ENCODE measurements at regions not wholly inside any gene's neighbourhood (a gene's known extent, or its start where the extent isn't known, plus 50 kb on each side); places are given as distances from the start of the nearest gene placed in this dataset.

DNA sequence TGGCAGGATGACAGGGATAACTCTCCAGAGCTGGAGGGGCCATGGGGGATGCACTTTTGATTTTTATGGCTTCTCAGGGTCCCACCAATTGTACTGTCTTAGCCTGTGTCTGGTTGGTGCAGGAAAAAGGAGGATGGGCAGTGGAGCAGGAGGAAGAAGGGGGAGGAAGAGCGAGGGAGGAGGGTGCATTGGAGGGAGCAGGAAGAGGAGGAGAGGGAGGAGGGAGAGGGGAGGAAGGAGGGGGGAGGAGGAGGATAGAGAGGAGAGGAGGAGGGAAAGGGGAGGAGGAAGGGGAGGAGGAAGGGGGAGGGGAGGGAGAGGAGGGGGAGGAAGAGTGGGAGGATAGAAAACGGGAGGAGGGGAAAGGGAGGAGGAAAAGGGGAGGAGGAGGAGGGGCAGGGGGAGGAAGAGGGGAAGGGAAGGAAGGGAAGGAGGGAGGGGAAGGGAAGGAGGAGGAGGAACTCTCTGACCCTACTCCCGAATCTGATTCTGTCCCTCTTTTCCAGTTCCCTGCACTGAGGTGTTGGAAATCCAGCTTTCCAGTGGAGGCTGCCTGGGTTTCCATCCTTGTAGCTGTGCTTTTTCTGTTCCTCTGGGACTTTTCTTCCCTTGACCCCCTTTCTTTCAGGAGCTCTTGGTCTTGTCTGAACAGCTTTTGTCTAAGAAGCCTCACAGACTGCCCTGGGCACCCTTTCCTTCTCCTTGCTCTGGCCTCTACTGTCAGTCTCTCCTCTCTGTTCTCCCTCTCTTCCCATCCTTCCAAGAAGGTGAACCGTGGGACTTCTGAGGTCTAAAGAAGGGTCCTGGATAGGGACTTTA lies 149.4 kb downstream of the DHX35 start:
- no peaks in the 10 kb centered on the region for H3K4me1 ChIP-seq (ENCODE audit: insufficient read depth, low read length)

DNA sequence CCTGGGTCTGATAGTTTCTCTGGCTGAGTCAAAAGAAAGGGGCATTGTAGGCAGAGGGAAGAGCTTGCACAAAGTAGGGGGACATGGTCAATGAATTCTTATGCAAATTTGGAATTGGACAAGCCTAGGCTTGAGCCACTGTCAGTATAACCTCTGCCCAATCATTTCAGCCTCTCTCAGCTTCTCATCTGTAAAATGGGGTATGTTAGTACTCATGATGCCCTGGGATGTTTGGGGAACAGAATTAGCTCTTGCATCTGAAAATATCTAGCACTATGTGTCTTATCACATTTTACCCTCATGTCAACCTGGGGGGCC lies 148.6 kb downstream of the DHX35 start:
- H3K4me3 ChIP-seq (ENCODE audit: low read length) = no peak overlapping the region
- H3K4me1 ChIP-seq (ENCODE audit: insufficient read depth, low read length) = no peaks in the 10 kb centered on the region
- H3K9me3 ChIP-seq (ENCODE audit: low read depth, low read length) = no peaks in the 10 kb centered on the region
- H3K27me3 ChIP-seq (ENCODE audit: insufficient read depth, low read length) = peaks cover 5% of the 10 kb centered on the region

More for the DNA sequence above, 149.4 kb downstream of the DHX35 start:
- Histone ChIP-seq H3K9me3 (ENCODE audit: low read depth, low read length) (no peaks in the 10 kb centered on the region), H3K27me3 (ENCODE audit: insufficient read depth, low read length) (peaks cover 5% of the 10 kb centered on the region), H3K4me3 (ENCODE audit: low read length) (no peak overlapping the region)

DNA sequence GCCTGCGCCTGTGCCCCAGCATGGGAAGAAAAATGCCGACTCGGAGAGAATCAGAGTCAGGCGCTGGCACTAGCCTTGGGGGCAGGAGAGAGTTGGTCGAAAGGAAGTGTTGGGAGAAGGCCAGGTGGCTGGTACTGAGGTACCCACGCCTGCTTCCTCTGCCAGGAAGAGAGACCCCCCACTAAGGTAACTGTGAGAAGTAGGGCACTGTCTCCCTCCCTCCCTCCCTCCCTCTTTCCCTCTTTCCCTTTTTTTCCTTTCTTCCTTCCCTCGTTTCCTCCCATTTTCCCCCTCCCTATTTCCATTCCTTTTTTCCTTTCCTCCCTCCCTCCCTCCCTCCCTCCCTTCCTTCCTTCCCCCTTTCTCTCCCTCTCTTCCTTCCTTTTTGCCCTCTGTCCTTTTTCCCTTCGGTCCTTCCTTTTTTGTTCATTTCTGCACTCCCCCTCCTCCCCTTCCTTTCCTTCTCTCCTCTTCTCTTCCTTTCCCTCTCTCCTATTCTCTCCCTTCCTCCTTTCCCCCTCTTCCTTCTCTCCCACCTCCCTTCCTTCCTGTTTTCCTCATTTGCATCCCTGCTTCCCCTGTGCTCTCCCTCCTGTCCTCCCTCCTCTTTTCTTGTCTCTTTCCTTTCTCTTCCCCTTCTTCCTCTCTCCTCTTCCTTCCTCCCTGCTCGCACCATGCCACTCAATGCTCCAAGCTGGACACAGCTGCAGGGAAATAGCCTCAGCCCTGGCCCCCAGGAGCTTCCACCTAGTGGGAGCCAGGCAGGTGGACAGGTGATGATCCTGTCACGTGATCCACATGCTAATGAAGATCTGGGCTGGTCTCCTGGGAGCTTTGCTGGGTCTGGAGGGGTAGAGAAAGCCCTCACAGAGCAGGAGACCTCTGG lies 148.0 kb downstream of the DHX35 start:
- Histone ChIP-seq H3K4me3 (ENCODE audit: low read length) (no peak overlapping the region), H3K4me1 (ENCODE audit: insufficient read depth, low read length) (no peaks in the 10 kb centered on the region), H3K9me3 (ENCODE audit: low read depth, low read length) (no peaks in the 10 kb centered on the region), H3K27me3 (ENCODE audit: insufficient read depth, low read length) (peaks cover 5% of the 10 kb centered on the region)

DNA sequence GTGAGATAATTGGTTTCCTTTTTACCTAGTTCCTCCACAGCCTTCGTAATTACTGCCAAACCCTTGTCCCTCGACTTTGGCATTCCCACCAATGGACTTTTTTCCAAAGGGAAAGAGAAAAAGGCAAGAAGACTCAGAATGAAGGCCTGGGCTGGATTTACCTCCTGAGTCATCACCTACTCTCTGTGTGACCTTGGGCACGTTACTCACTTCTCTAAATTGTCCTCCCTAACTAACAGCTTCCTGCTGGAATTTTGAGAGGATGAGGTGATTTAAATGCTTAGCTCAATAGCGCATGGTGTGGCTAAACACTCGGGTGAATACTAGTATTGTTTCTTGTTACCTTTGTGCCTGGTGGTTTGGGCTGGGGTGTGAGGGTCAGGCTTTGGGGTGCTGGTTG lies 146.6 kb downstream of the DHX35 start:
- Histone ChIP-seq H3K27me3 (ENCODE audit: insufficient read depth, low read length) (peaks cover 5% of the 10 kb centered on the region), H3K9me3 (ENCODE audit: low read depth, low read length) (no peaks in the 10 kb centered on the region), H3K4me3 (ENCODE audit: low read length) (no peak overlapping the region), H3K4me1 (ENCODE audit: insufficient read depth, low read length) (no peaks in the 10 kb centered on the region)

DNA sequence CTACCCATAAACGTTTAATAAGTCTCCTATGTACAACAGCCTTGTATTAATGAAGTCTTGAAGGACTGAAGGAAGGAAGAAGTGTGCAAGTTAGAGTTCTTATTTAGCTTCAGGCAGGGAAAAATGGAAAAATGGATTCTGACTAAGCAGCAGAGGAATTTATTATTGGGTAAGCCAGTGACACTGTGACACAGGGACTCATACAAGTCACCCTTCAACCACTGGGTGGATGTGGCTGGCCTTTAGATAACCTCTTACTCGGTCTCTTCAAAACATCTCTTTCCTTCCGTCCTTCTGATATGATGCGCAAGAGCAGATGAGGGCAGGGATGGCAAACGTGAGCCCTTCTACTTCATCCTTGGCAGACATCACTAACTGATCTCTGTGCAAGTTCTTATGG lies 145.6 kb downstream of the DHX35 start:
- Histone ChIP-seq H3K27me3 (ENCODE audit: insufficient read depth, low read length) (no peaks in the 10 kb centered on the region), H3K4me1 (ENCODE audit: insufficient read depth, low read length) (no peaks in the 10 kb centered on the region), H3K4me3 (ENCODE audit: low read length) (no peak overlapping the region), H3K9me3 (ENCODE audit: low read depth, low read length) (no peaks in the 10 kb centered on the region)

DNA sequence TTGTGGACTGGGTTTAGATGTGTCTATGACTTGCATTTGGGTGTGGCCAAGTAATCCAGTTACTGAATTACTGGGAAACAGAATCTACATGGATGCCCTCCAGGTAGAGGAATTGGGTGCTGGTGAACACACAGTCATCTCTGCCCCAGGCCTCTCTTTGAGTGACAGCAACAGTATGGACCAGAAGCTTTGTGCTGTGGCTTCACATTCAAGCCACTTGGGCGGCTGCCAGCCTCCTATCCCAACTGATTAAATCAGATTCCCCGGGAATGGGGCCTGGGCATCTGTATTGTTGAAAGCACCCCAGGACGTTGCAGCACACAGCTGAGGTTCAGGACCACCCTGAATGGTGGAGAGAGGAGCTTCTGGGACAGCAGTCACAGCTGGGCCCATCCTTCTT lies 144.6 kb downstream of the DHX35 start:
- no peaks in the 10 kb centered on the region for H3K4me1 ChIP-seq (ENCODE audit: insufficient read depth, low read length)
- H3K4me3 ChIP-seq (ENCODE audit: low read length) = no peak overlapping the region
- H3K27me3 ChIP-seq (ENCODE audit: insufficient read depth, low read length) = no peaks in the 10 kb centered on the region
- no peaks in the 10 kb centered on the region for H3K9me3 ChIP-seq (ENCODE audit: low read depth, low read length)

DNA sequence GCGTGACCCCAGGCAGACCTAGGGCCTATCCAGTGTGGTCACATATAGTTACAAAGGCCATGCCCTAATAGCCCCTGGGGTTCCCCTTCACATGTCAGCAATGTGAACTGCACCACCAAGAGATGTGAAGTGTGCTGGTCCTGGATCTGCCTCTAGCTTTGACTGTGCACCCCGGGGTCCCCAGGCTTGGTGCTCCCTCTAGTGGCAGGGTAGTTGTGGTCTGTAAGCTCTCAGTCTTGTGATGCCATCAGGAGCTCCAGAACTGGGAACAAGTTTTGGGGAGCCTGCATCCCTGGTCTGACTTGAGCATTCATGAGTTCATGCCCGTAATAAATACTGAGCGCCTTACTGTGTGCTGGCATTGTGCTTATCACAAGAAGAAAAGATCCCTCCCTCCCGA lies 143.4 kb downstream of the DHX35 start:
- Histone ChIP-seq H3K4me1 (ENCODE audit: insufficient read depth, low read length) (no peaks in the 10 kb centered on the region), H3K4me3 (ENCODE audit: low read length) (no peak overlapping the region), H3K9me3 (ENCODE audit: low read depth, low read length) (no peaks in the 10 kb centered on the region), H3K27me3 (ENCODE audit: insufficient read depth, low read length) (no peaks in the 10 kb centered on the region)

DNA sequence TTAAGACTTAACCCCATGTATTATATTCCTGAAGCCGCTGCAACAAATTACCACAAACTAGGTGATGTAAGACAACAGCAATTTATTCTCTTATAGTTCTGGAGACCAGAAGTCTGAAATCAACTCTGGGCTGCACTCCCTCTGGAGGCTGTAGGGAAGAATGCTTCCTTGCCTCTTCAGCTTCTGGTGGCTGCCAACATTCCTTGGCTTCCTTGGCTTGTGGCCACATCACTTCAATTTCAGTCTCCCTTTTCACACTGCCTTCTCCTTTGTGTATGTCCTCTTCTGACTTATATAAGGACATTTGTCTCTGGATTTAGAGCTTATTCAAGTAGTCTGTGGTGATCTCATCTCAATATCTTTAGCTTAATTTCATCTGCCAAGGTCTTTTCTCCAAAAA lies 141.6 kb downstream of the DHX35 start:
- H3K4me3 ChIP-seq (ENCODE audit: low read length) = no peak overlapping the region
- H3K9me3 ChIP-seq (ENCODE audit: low read depth, low read length) = no peaks in the 10 kb centered on the region
- no peaks in the 10 kb centered on the region for H3K27me3 ChIP-seq (ENCODE audit: insufficient read depth, low read length)
- H3K4me1 ChIP-seq (ENCODE audit: insufficient read depth, low read length) = no peaks in the 10 kb centered on the region

DNA sequence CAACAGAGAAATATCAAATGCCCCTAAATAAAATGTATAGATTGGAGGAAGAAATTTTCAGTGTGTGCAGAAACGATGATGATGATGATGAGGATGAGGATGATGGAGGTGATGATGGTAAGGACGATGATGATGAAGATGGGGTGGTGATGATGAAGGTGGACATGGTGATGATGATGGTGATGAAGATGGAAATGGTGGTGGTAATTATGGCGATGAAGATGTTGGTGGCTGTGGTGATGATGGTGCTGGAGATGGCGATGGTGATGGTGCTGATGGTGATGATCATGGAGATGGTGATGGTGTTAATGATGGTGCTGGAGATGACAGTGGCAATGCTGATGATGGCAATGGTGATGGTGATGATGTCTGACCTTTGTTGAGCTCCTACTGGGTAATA lies 141.2 kb downstream of the DHX35 start:
- no peaks in the 10 kb centered on the region for H3K4me1 ChIP-seq (ENCODE audit: insufficient read depth, low read length)
- no peaks in the 10 kb centered on the region for H3K9me3 ChIP-seq (ENCODE audit: low read depth, low read length)
- H3K4me3 ChIP-seq (ENCODE audit: low read length) = no peak overlapping the region
- no peaks in the 10 kb centered on the region for H3K27me3 ChIP-seq (ENCODE audit: insufficient read depth, low read length)

DNA sequence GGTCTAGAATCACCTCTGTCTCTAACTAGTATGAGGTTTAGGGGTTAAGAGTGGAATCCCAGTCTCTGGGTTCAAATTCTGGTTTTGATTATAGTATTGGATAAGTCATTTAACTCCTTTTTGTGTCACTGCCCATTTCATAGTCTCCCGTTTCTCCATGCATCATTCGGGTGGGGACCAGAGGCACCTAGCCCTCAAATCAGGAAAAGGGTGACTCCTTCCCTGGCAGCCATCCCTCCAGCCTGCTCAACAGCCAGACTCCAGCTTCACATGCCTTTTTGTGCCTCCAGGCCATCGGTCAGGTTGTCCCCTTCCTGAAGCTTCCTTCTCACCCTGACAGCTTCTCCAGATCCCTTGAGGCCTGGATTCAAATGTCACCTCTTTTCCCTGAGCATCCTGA lies 139.8 kb downstream of the DHX35 start:
- H3K4me1 ChIP-seq (ENCODE audit: insufficient read depth, low read length) = no peaks in the 10 kb centered on the region
- no peaks in the 10 kb centered on the region for H3K27me3 ChIP-seq (ENCODE audit: insufficient read depth, low read length)
- H3K4me3 ChIP-seq (ENCODE audit: low read length) = no peak overlapping the region
- H3K9me3 ChIP-seq (ENCODE audit: low read depth, low read length) = no peaks in the 10 kb centered on the region

DNA sequence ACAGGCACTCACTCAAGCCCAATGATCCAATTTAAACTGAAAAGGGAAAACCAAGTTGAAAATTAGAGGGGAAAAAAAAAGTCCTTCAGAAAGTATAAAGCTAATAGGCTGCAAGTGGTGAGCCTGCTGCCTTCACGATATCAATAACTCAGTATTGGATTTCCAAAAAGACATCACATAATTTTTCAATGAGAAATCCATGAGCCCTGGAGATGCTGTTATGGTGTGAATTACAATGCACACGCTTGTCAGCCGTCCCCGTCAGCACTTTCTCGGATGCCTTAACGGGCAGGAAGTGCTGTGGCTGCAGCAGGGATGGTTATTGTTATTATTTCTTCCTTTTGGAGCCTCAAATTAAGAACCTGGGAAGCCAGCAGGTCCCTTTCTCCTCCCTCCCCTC lies 138.5 kb downstream of the DHX35 start:
- H3K4me1 ChIP-seq (ENCODE audit: insufficient read depth, low read length) = no peaks in the 10 kb centered on the region
- no peaks in the 10 kb centered on the region for H3K9me3 ChIP-seq (ENCODE audit: low read depth, low read length)

DNA sequence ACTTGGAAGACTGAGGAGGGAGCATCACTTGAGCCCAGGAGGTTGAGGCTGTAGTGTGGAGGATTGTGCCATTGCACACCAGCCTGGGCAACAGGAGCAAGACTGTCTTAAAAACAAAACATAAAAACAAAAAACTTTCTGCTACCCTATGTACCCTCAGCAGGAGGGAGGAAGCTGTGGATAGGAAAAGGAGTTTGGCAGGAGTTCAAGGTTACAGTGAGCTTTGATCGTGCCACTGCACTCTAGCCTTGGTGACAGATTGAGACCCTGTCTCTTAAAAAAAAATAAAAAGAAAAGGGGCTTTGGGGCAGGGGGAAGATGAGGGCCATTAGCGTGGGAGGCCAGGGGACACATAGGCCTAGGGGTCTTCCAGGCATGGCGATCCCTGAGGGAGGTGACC lies 135.7 kb downstream of the DHX35 start:
- Histone ChIP-seq H3K4me1 (ENCODE audit: insufficient read depth, low read length) (no peaks in the 10 kb centered on the region), H3K27me3 (ENCODE audit: insufficient read depth, low read length) (no peaks in the 10 kb centered on the region), H3K9me3 (ENCODE audit: low read depth, low read length) (no peaks in the 10 kb centered on the region), H3K4me3 (ENCODE audit: low read length) (no peak overlapping the region)

More for the DNA sequence above, 138.5 kb downstream of the DHX35 start:
- no peak overlapping the region for H3K4me3 ChIP-seq (ENCODE audit: low read length)
- H3K27me3 ChIP-seq (ENCODE audit: insufficient read depth, low read length) = no peaks in the 10 kb centered on the region

DNA sequence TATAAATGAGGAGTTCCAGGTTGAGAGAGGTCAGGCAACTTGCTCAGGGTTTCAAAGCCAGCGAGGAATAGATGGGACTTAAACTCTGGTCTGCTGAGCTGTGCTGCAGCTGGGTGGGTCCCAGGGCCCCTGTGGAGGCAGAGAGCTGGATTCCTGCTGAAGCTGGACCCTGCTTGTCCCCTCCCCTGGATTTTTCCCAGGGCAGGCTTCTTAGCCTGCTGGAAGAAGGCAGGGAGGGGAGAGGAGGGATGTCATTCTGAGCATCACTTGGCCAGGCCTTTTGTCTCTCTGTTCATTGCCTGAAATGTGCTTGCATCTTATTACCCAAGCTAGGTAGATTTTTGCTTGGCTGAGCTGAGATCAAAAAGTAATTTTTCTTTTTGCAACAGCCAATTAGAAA lies 133.7 kb downstream of the DHX35 start:
- Histone ChIP-seq H3K9me3 (ENCODE audit: low read depth, low read length) (no peaks in the 10 kb centered on the region), H3K4me1 (ENCODE audit: insufficient read depth, low read length) (no peaks in the 10 kb centered on the region), H3K27me3 (ENCODE audit: insufficient read depth, low read length) (no peaks in the 10 kb centered on the region), H3K4me3 (ENCODE audit: low read length) (no peak overlapping the region)

DNA sequence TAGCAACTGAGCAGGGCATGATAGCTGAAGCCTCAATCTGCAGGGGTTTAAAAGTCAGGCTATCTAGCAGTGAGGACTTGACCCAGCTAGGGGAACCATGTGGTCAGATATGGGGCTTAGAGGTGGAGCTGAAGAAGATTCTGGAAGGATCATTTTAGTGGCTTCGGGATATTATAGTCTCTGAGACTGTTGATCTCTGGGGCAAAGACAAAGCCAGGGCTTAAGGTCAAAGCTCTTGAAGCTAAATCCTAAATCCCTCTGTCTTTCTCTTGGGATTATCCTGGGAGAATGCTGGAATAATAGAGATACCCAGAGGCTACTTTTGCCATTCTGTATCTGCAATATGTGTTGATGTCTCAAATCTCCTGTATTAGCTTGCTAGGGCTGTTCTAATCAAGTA lies 132.2 kb downstream of the DHX35 start:
- Histone ChIP-seq H3K4me3 (ENCODE audit: low read length) (no peak overlapping the region), H3K27me3 (ENCODE audit: insufficient read depth, low read length) (no peaks in the 10 kb centered on the region), H3K4me1 (ENCODE audit: insufficient read depth, low read length) (no peaks in the 10 kb centered on the region), H3K9me3 (ENCODE audit: low read depth, low read length) (no peaks in the 10 kb centered on the region)

DNA sequence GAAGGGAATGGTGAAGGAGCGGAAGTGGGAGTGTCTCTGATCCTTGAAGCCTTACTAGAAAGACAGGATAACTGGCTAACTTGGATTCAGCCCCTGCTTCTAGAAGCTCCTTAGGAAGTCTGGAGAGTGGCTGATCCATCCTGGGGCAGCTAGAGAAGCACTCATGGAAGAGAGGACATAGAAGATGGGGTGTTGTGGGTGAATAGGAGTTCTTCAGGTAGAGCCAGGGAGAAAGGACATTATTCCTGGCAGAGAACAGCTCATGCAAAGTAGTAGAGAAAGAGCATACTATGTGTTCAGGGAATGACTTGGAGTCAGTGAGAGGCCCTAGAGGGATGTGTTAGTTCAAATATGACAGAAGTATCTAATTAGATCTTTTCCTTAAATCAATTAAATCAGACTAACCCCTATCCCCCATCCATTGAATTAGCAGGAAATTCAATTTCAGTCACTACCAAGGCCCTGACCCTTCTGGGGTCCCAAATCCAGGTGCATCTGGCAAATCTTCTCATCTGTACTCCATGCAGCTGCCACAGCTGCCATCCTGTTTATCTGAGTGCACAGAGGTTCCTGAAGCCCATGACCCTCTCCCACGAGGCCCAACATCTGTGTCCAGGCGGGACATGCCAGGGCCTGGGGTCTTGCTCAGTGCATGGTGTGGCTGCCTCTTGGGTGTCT lies 130.7 kb downstream of the DHX35 start:
- Histone ChIP-seq H3K9me3 (ENCODE audit: low read depth, low read length) (no peaks in the 10 kb centered on the region), H3K4me3 (ENCODE audit: low read length) (no peak overlapping the region), H3K27me3 (ENCODE audit: insufficient read depth, low read length) (no peaks in the 10 kb centered on the region), H3K4me1 (ENCODE audit: insufficient read depth, low read length) (no peaks in the 10 kb centered on the region)
